ENCODE measurements at regions not wholly inside any gene's neighbourhood (a gene's known extent, or its start where the extent isn't known, plus 50 kb on each side); places are given as distances from the start of the nearest gene placed in this dataset.

- DNase-seq (no peak), ATAC-seq (no peak)
- Histone ChIP-seq H3K4me1 (ENCODE audit: low read depth) (no peaks in the 10 kb centered on the region), H3K36me3 (ENCODE audit: low read depth) (no peaks in the 10 kb centered on the region), H3K9me3 (no peaks in the 10 kb centered on the region), H3K4me3 (no peak overlapping the region)
- intact Hi-C loops (cut with DNase I, micrococcal nuclease): no loop called here
- TF ChIP-seq CTCF (IDR thresholded peaks at IDR 0.05): no peak
Observed at GRCh38 chr1:213914392-213914791, 73.4 kb upstream of the PROX1 start.

GRCh38 chr1:213921311-213921710, 66.5 kb upstream of the PROX1 start:
- Histone ChIP-seq H3K4me3 (no peak overlapping the region), H3K9me3 (no peaks in the 10 kb centered on the region), H3K36me3 (ENCODE audit: low read depth) (no peaks in the 10 kb centered on the region), H3K4me1 (ENCODE audit: low read depth) (no peaks in the 10 kb centered on the region)
- DNase-seq (no peak), ATAC-seq (no peak)
- intact Hi-C loops (cut with DNase I, micrococcal nuclease): no loop called here
- no peak for TF ChIP-seq CTCF (IDR thresholded peaks at IDR 0.05)

- ATAC-seq (no peak), DNase-seq (no peak)
- no peak for TF ChIP-seq CTCF (IDR thresholded peaks at IDR 0.05)
- Histone ChIP-seq H3K4me1 (ENCODE audit: low read depth) (no peaks in the 10 kb centered on the region), H3K4me3 (no peak overlapping the region), H3K36me3 (ENCODE audit: low read depth) (no peaks in the 10 kb centered on the region), H3K9me3 (no peaks in the 10 kb centered on the region)
- intact Hi-C loops (cut with DNase I, micrococcal nuclease): no loop called here
Observed at GRCh38 chr1:213921712-213922111, 66.1 kb upstream of the PROX1 start.

GRCh38 chr1:213925531-213926182, 62.1 kb upstream of the PROX1 start:
- Histone ChIP-seq H3K4me3 (no peak overlapping the region), H3K4me1 (ENCODE audit: low read depth) (no peaks in the 10 kb centered on the region), H3K36me3 (ENCODE audit: low read depth) (no peaks in the 10 kb centered on the region), H3K9me3 (no peaks in the 10 kb centered on the region)
- ATAC-seq (no peak), DNase-seq (no peak)
- intact Hi-C loops (cut with DNase I, micrococcal nuclease): no loop called here
- no peak for TF ChIP-seq CTCF (IDR thresholded peaks at IDR 0.05)

GRCh38 chr1:213927846-213928245, 59.9 kb upstream of the PROX1 start:
- no peak for ATAC-seq
- no peak overlapping the region for H3K4me3 ChIP-seq
- intact Hi-C loops (cut with DNase I, micrococcal nuclease): no loop called here
- H3K36me3 ChIP-seq (ENCODE audit: low read depth): no peaks in the 10 kb centered on the region
- no peak for DNase-seq
- no peaks in the 10 kb centered on the region for H3K9me3 ChIP-seq
- H3K4me1 ChIP-seq (ENCODE audit: low read depth): no peaks in the 10 kb centered on the region
- TF ChIP-seq CTCF (IDR thresholded peaks at IDR 0.05): no peak

- DNase-seq: no peak
- intact Hi-C loops (cut with DNase I, micrococcal nuclease): no loop called here
- H3K4me3 ChIP-seq: no peak overlapping the region
- H3K36me3 ChIP-seq (ENCODE audit: low read depth): no peaks in the 10 kb centered on the region
- TF ChIP-seq CTCF (IDR thresholded peaks at IDR 0.05): no peak
- no peaks in the 10 kb centered on the region for H3K9me3 ChIP-seq
- no peaks in the 10 kb centered on the region for H3K4me1 ChIP-seq (ENCODE audit: low read depth)
- ATAC-seq: no peak
Observed at GRCh38 chr1:213929398-213929797, 58.4 kb upstream of the PROX1 start.

All from mucosa of descending colon (tissue), 3 donors.